NCI-H1417 treated with DMSO at 0.1 percent for 48 hours (cell line): ENCODE measurements at regions not wholly inside any gene's neighbourhood (a gene's known extent, or its start where the extent isn't known, plus 50 kb on each side); places are given as distances from the start of the nearest gene placed in this dataset.
A peak's percentile ranks its signal among the peaks of the same experiment; 100 is the strongest.

ENCODE experiments used
- DNase-seq: peaks from one replicate; lab custom pipeline; 2025; lab: John Stamatoyannopoulos, UW

GRCh38 chr2:8344144-8345097 lies 337.4 kb upstream of the ID2 start:
- no peak for DNase-seq

- DNase-seq = no peak
Measured at GRCh38 chr2:8345200-8345599, 336.7 kb upstream of the ID2 start.

- no peak for DNase-seq
Measured at GRCh38 chr2:8346208-8346607, 335.6 kb upstream of the ID2 start.

GRCh38 chr2:8346706-8347430 lies 335.0 kb upstream of the ID2 start:
- no peak for DNase-seq

- DNase-seq = peak; percentile 61
Measured at GRCh38 chr2:8348911-8349310, 332.9 kb upstream of the ID2 start.

- DNase-seq = no peak
Measured at GRCh38 chr2:8352296-8352695, 329.6 kb upstream of the ID2 start.

- no peak for DNase-seq
Measured at GRCh38 chr2:8352989-8353388, 328.9 kb upstream of the ID2 start.

- no peak for DNase-seq
Measured at GRCh38 chr2:8355102-8355859, 326.6 kb upstream of the ID2 start.

- no peak for DNase-seq
Measured at GRCh38 chr2:8357738-8358518, 323.9 kb upstream of the ID2 start.

GRCh38 chr2:8361930-8362329 lies 319.9 kb upstream of the ID2 start:
- no peak for DNase-seq

GRCh38 chr2:8363161-8363560 lies 318.7 kb upstream of the ID2 start:
- DNase-seq = no peak

- no peak for DNase-seq
Measured at GRCh38 chr2:8364668-8365067, 317.2 kb upstream of the ID2 start.

GRCh38 chr2:8365331-8365910 lies 316.4 kb upstream of the ID2 start:
- no peak for DNase-seq

GRCh38 chr2:8367833-8368232 lies 314.0 kb upstream of the ID2 start:
- no peak for DNase-seq

- DNase-seq = no peak
Measured at GRCh38 chr2:8368463-8368862, 313.4 kb upstream of the ID2 start.

- DNase-seq = no peak
Measured at GRCh38 chr2:8369522-8369921, 312.3 kb upstream of the ID2 start.

- DNase-seq = no peak
Measured at GRCh38 chr2:8370258-8370802, 311.5 kb upstream of the ID2 start.

- DNase-seq = no peak
Measured at GRCh38 chr2:8371653-8372052, 310.2 kb upstream of the ID2 start.

GRCh38 chr2:8374782-8375181 lies 307.1 kb upstream of the ID2 start:
- DNase-seq = no peak

GRCh38 chr2:8376603-8377410 lies 305.0 kb upstream of the ID2 start:
- DNase-seq = no peak
